ENCODE measurements at regions not wholly inside any gene's neighbourhood (a gene's known extent, or its start where the extent isn't known, plus 50 kb on each side); places are given as distances from the start of the nearest gene placed in this dataset.

DNA sequence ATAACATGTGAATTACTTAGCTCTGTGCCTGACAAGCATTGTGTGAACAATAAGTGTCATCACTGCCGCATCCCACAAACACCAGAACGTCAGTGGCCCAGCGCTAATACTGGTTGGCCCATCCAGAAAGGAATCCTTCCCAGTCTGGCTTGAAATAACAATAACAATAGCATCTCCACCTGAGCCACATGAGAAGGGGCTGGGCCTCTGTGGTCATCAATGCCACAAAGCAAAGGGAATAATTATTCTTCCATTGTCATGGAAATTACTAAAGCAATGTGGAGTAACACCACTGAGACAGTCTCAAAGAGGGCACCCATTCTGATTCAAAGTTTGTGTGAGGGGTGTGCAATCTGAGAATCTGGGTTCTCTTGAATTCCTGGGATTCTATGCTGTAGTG lies 105.7 kb upstream of the INHBA start:
- TF ChIP-seq EZH2phosphoT487 (IDR thresholded peaks at IDR 0.05) (no peak), EZH2 (IDR thresholded peaks at IDR 0.05) (no peak)
- TF ChIP-seq, protein P1, sequence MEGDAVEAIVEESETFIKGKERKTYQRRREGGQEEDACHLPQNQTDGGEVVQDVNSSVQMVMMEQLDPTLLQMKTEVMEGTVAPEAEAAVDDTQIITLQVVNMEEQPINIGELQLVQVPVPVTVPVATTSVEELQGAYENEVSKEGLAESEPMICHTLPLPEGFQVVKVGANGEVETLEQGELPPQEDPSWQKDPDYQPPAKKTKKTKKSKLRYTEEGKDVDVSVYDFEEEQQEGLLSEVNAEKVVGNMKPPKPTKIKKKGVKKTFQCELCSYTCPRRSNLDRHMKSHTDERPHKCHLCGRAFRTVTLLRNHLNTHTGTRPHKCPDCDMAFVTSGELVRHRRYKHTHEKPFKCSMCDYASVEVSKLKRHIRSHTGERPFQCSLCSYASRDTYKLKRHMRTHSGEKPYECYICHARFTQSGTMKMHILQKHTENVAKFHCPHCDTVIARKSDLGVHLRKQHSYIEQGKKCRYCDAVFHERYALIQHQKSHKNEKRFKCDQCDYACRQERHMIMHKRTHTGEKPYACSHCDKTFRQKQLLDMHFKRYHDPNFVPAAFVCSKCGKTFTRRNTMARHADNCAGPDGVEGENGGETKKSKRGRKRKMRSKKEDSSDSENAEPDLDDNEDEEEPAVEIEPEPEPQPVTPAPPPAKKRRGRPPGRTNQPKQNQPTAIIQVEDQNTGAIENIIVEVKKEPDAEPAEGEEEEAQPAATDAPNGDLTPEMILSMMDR (IDR thresholded peaks at IDR 0.05) = no peak

Data from neural progenitor cell (in vitro differentiated cells).